ENCODE measurements at regions not wholly inside any gene's neighbourhood (a gene's known extent, or its start where the extent isn't known, plus 50 kb on each side); places are given as distances from the start of the nearest gene placed in this dataset.
"Not testable (repeated sequence)": the region's sequence is repeated elsewhere in the genome, so short reads cannot be mapped to it uniquely, and the experiment has no call there.

- ATAC-seq (ENCODE audit: poor library complexity), result no peak
- no peak for DNase-seq
- intact Hi-C loops (cut with DNase I), result no loop called here
Measured at GRCh38 chr2:33706410-33706809, 107.3 kb upstream of the FAM98A start.

GRCh38 chr2:33704406-33704855 is 105.3 kb upstream of the FAM98A start:
- ATAC-seq (ENCODE audit: poor library complexity) (no peak), DNase-seq (no peak)
- intact Hi-C loops (cut with DNase I), result no loop called here

GRCh38 chr2:33696234-33696633 is 97.1 kb upstream of the FAM98A start:
- DNase-seq, result no peak
- ATAC-seq (ENCODE audit: poor library complexity), result no peak
- intact Hi-C loops (cut with DNase I), result no loop called here

- ATAC-seq (ENCODE audit: poor library complexity), result no peak
- no peak for DNase-seq
- intact Hi-C loops (cut with DNase I), result no loop called here
Measured at GRCh38 chr2:33694904-33695303, 95.8 kb upstream of the FAM98A start.

- DNase-seq; intact Hi-C loops (cut with DNase I); ATAC-seq (ENCODE audit: poor library complexity): not testable (repeated sequence)
Measured at GRCh38 chr2:33690686-33691085, 91.6 kb upstream of the FAM98A start.

GRCh38 chr2:33681364-33681757 is 82.3 kb upstream of the FAM98A start:
- intact Hi-C loops (cut with DNase I), result no loop called here
- ATAC-seq (ENCODE audit: poor library complexity) (no peak), DNase-seq (no peak)

- ATAC-seq (ENCODE audit: poor library complexity), result no peak
- DNase-seq, result no peak
- intact Hi-C loops (cut with DNase I), result no loop called here
Measured at GRCh38 chr2:33680644-33681363, 81.7 kb upstream of the FAM98A start.

- DNase-seq, result no peak
- intact Hi-C loops (cut with DNase I), result loop anchor here (10.0 kb wide), 1 partner anchor 1726 kb away; no protein-coding TSS in a partner anchor
- ATAC-seq (ENCODE audit: poor library complexity), result no peak
Measured at GRCh38 chr2:33678436-33678835, 79.3 kb upstream of the FAM98A start.

GRCh38 chr2:33673937-33674336 is 74.8 kb upstream of the FAM98A start:
- intact Hi-C loops (cut with DNase I), result loop anchor here (10.0 kb wide), 1 partner anchor 1731 kb away; no protein-coding TSS in a partner anchor
- DNase-seq (no peak), ATAC-seq (ENCODE audit: poor library complexity) (no peak)

GRCh38 chr2:33672896-33673295 is 73.8 kb upstream of the FAM98A start:
- ATAC-seq (ENCODE audit: poor library complexity), result no peak
- intact Hi-C loops (cut with DNase I), result loop anchor here (10.0 kb wide), 1 partner anchor 1732 kb away; no protein-coding TSS in a partner anchor
- DNase-seq, result no peak

GRCh38 chr2:33672389-33672788 is 73.3 kb upstream of the FAM98A start:
- intact Hi-C loops (cut with DNase I), result loop anchor here (10.0 kb wide), 1 partner anchor 1732 kb away; no protein-coding TSS in a partner anchor
- DNase-seq, result no peak
- ATAC-seq (ENCODE audit: poor library complexity), result no peak

- ATAC-seq (ENCODE audit: poor library complexity) (no peak), DNase-seq (no peak)
- intact Hi-C loops (cut with DNase I), result loop anchor here (10.0 kb wide), 1 partner anchor 1734 kb away; no protein-coding TSS in a partner anchor
Measured at GRCh38 chr2:33671198-33671597, 72.1 kb upstream of the FAM98A start.

GRCh38 chr2:33670392-33670937 is 71.4 kb upstream of the FAM98A start:
- ATAC-seq (ENCODE audit: poor library complexity), result no peak
- intact Hi-C loops (cut with DNase I), result loop anchor here (10.0 kb wide), 1 partner anchor 1734 kb away; no protein-coding TSS in a partner anchor
- no peak for DNase-seq

GRCh38 chr2:33666879-33667278 is 67.8 kb upstream of the FAM98A start:
- ATAC-seq (ENCODE audit: poor library complexity) (no peak), DNase-seq (no peak)
- intact Hi-C loops (cut with DNase I), result no loop called here

GRCh38 chr2:33665039-33665438 is 65.9 kb upstream of the FAM98A start:
- intact Hi-C loops (cut with DNase I), result no loop called here
- DNase-seq, result no peak
- ATAC-seq (ENCODE audit: poor library complexity), result no peak

- ATAC-seq (ENCODE audit: poor library complexity) (no peak), DNase-seq (no peak)
- intact Hi-C loops (cut with DNase I), result no loop called here
Measured at GRCh38 chr2:33660416-33661123, 61.5 kb upstream of the FAM98A start.

- no peak for ATAC-seq (ENCODE audit: poor library complexity)
- DNase-seq, result no peak
- intact Hi-C loops (cut with DNase I), result no loop called here
Measured at GRCh38 chr2:33655626-33656320, 56.7 kb upstream of the FAM98A start.

- ATAC-seq (ENCODE audit: poor library complexity), result no peak
Measured at GRCh38 chr2:33652830-33653229, 53.7 kb upstream of the FAM98A start.

GRCh38 chr2:33650171-33650570 is 51.1 kb upstream of the FAM98A start:
- intact Hi-C loops (cut with DNase I), result no loop called here
- no peak for DNase-seq
- no peak for ATAC-seq (ENCODE audit: poor library complexity)

More at GRCh38 chr2:33652830-33653229, 53.7 kb upstream of the FAM98A start:
- intact Hi-C loops (cut with DNase I), result no loop called here
- no peak for DNase-seq

All from Right ventricle myocardium superior (tissue), 1 donor.